Naive thymus-derived CD4-positive, alpha-beta T cell (primary cell): ENCODE measurements at regions not wholly inside any gene's neighbourhood (a gene's known extent, or its start where the extent isn't known, plus 50 kb on each side); places are given as distances from the start of the nearest gene placed in this dataset.

Experiments
- ATAC-seq: fragments of 150-1000 bp; cut with Tn5 transposase; 2 replicates; pipeline ENCODE4 v1.10.0; 2021; ENCODE audit warnings: mild to moderate bottlenecking, moderate library complexity
- CTCF ChIA-PET: fragments of 350-600 bp; sonication (Branson Sonifier 250); formaldehyde crosslinking; loops from one replicate; lab custom pipeline; 2021; ENCODE audit warnings: antibody characterized with exemption; lab: Charles Lee
- POLR2A ChIA-PET: fragments of 350-600 bp; sonication (Branson Sonifier 250); formaldehyde crosslinking; loops from one replicate; lab custom pipeline; 2021; ENCODE audit warnings: antibody characterized with exemption, inconsistent platforms; lab: Charles Lee
- DNase-seq, 9 donors: peaks; one replicate each; pipeline versions ENCODE4 v3.0.0 to v3.0.0-alpha.2; 2020 to 2022; ENCODE audit warnings: mixed read lengths in 1 of 9
- H3K27ac ChIP-seq: one replicate; pipeline ENCODE4 v1.7.0; 2013; ENCODE audit warnings: mild to moderate bottlenecking, low read depth, low read length, moderate library complexity
- H3K27me3 ChIP-seq, 2 donors: one replicate each; pipeline ENCODE4 v1.7.0; 2013; ENCODE audit warnings: low read length in 2 of 2, mild to moderate bottlenecking in 2 of 2, moderate library complexity in 2 of 2; ENCODE audit not compliant: control insufficient read depth in 2 of 2, insufficient read depth in 2 of 2
- H3K36me3 ChIP-seq, 3 experiments: 1 replicate in 2 of 3; 2 replicates in 1 of 3; pipeline ENCODE4 v1.7.0; 2013; ENCODE audit warnings: low read length in 3 of 3, mild to moderate bottlenecking in 3 of 3, moderate library complexity in 1 of 3; ENCODE audit not compliant: insufficient read depth in 3 of 3, control insufficient read depth in 2 of 3
- H3K4me1 ChIP-seq, 2 donors: one replicate each; pipeline ENCODE4 v1.7.0; 2013; ENCODE audit warnings: low read length in 2 of 2, mild to moderate bottlenecking in 2 of 2, moderate library complexity in 1 of 2; ENCODE audit not compliant: control insufficient read depth in 2 of 2, insufficient read depth in 2 of 2
- H3K4me3 ChIP-seq: 2 replicates; pipeline ENCODE4 v1.7.0; 2013; ENCODE audit warnings: mild to moderate bottlenecking, low read length
- H3K9me3 ChIP-seq, 3 experiments: 1 replicate in 2 of 3; 2 replicates in 1 of 3; pipeline ENCODE4 v1.7.0; 2013; ENCODE audit warnings: low read length in 3 of 3; ENCODE audit not compliant: control insufficient read depth in 2 of 3
- H3K27ac Mint-ChIP-seq, 9 donors: one replicate each; pipeline ENCODE4 v1.8.0; 2020 to 2022; ENCODE audit warnings: mixed read lengths in 9 of 9, mild to moderate bottlenecking in 8 of 9, moderate library complexity in 5 of 9, inconsistent platforms in 2 of 9
- H3K27me3 Mint-ChIP-seq, 5 donors: one replicate each; pipeline ENCODE4 v1.8.0; 2021 to 2022; ENCODE audit warnings: mixed read lengths in 5 of 5, mild to moderate bottlenecking in 1 of 5
- H3K36me3 Mint-ChIP-seq, 5 donors: one replicate each; pipeline ENCODE4 v1.8.0; 2020 to 2022; ENCODE audit warnings: mixed read lengths in 5 of 5, mild to moderate bottlenecking in 3 of 5, inconsistent platforms in 1 of 5
- H3K4me1 Mint-ChIP-seq, 7 donors: one replicate each; pipeline ENCODE4 v1.8.0; 2020 to 2022; ENCODE audit warnings: mixed read lengths in 7 of 7, mild to moderate bottlenecking in 3 of 7, inconsistent platforms in 1 of 7
- H3K4me3 Mint-ChIP-seq, 10 donors: one replicate each; pipeline ENCODE4 v1.8.0; 2020 to 2022; ENCODE audit warnings: mild to moderate bottlenecking in 10 of 10, mixed read lengths in 10 of 10, moderate library complexity in 6 of 10, inconsistent platforms in 2 of 10
- H3K9me3 Mint-ChIP-seq, 11 donors: one replicate each; pipeline ENCODE4 v1.8.0; 2020 to 2022; ENCODE audit warnings: mixed read lengths in 11 of 11, mild to moderate bottlenecking in 4 of 11, inconsistent platforms in 1 of 11, moderate library complexity in 1 of 11
- intact Hi-C, 2 donors: fragments of 100-400 bp; cut with micrococcal nuclease; formaldehyde crosslinking; loops; one replicate each; pipeline ENCODE4 v1.15.1; 2023

DNA sequence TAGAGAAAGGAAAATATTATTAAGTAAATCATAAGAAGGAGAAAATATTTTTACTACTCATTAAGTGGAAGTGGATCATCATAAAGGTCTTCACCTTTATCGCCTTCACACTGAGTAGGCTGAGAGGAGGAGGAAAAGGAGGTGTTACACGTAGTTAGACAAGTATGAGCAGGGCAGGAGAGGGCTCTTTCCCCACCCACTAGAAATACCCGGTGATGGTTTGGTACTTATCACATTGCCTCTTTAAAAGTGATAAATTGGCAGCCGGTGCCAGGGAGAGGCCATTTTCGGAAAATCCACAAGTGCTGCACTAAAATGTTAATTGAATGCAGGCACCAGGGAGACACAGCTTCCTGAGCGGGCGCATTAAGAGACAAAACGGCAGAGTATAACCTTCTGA, 598.7 kb upstream of the SOX11 start:
- Mint-ChIP-seq H3K36me3 (no peaks in the 10 kb centered on the region), H3K27ac (no peak overlapping the region), H3K9me3 (peaks cover 0 to 27% (median 5%) of the 10 kb centered on the region in 11 donors), H3K4me3 (no peak overlapping the region), H3K27me3 (no peaks in the 10 kb centered on the region), H3K4me1 (no peaks in the 10 kb centered on the region)
- Histone ChIP-seq H3K27ac (no peak overlapping the region), H3K4me1 (no peaks in the 10 kb centered on the region), H3K4me3 (no peak overlapping the region), H3K27me3 (no peaks in the 10 kb centered on the region), H3K36me3 (no peaks in the 10 kb centered on the region), H3K9me3 (no peaks in the 10 kb centered on the region)
- CTCF ChIA-PET: no interaction called here
- no peak for DNase-seq
- ATAC-seq: no peak
- intact Hi-C loops: no loop called here
- POLR2A ChIA-PET: no interaction called here

DNA sequence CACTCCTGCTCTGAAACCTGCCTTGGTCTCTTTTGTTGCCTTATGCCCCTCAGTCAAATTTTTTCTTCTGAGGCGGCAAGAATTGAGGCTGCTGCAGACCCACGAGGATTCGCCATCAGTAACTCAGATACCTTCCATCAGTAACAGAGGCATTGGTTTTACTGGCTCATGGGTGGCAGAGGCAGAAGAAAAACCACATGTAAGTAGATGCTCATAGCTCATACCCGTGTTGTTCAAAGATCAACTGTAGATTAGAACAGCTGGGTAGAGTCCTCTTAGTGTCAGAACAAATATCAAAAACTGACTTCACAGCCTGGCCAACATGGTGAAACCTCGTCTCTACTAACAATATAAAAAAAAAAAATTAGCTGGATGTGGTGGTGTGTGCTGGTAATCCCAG, 598.0 kb upstream of the SOX11 start:
- H3K36me3 ChIP-seq: no peaks in the 10 kb centered on the region
- POLR2A ChIA-PET: no interaction called here
- H3K27me3 Mint-ChIP-seq: no peaks in the 10 kb centered on the region

DNA sequence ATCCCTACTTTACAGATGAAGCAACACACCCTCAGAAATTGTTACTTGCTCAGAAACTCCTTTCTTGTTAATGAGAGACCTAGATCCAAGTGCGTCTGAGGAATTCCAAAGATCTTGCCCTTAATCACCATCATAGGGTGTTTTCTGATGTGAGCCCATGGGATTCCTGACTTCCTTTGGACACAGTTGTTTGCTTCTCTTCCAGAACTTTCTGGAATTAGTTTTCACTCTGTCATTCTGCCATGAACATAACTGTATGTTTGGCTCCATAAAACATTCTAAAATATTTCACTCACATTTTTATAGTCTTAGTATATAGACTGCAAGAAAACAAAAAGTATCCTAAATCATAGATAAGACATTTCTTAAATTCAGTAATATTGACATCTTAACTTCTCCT, 593.9 kb upstream of the SOX11 start:
- ChIA-PET POLR2A (no interaction called here), CTCF (no interaction called here)
- H3K4me3 ChIP-seq: no peak overlapping the region
- no peaks in the 10 kb centered on the region for H3K27me3 ChIP-seq
- H3K27me3 Mint-ChIP-seq: no peaks in the 10 kb centered on the region
- H3K36me3 ChIP-seq: no peaks in the 10 kb centered on the region
- H3K9me3 ChIP-seq: no peaks in the 10 kb centered on the region
- H3K4me1 Mint-ChIP-seq: no peaks in the 10 kb centered on the region
- no peak overlapping the region for H3K27ac ChIP-seq
- intact Hi-C loops: no loop called here
- H3K27ac Mint-ChIP-seq: no peak overlapping the region
- no peaks in the 10 kb centered on the region for H3K36me3 Mint-ChIP-seq
- DNase-seq: no peak
- no peaks in the 10 kb centered on the region for H3K4me1 ChIP-seq
- peaks cover 0 to 38% (median 7%) of the 10 kb centered on the region in 11 donors for H3K9me3 Mint-ChIP-seq
- no peak overlapping the region for H3K4me3 Mint-ChIP-seq
- no peak for ATAC-seq

More for the DNA sequence above, 598.0 kb upstream of the SOX11 start:
- Mint-ChIP-seq H3K36me3 (no peaks in the 10 kb centered on the region), H3K4me3 (no peak overlapping the region), H3K9me3 (peaks cover 0 to 27% (median 5%) of the 10 kb centered on the region in 11 donors), H3K27ac (no peak overlapping the region), H3K4me1 (no peaks in the 10 kb centered on the region)
- Histone ChIP-seq H3K4me3 (no peak overlapping the region), H3K4me1 (no peaks in the 10 kb centered on the region), H3K27me3 (no peaks in the 10 kb centered on the region), H3K9me3 (no peaks in the 10 kb centered on the region), H3K27ac (no peak overlapping the region)
- DNase-seq: no peak
- intact Hi-C loops: no loop called here
- no peak for ATAC-seq
- CTCF ChIA-PET: no interaction called here

DNA sequence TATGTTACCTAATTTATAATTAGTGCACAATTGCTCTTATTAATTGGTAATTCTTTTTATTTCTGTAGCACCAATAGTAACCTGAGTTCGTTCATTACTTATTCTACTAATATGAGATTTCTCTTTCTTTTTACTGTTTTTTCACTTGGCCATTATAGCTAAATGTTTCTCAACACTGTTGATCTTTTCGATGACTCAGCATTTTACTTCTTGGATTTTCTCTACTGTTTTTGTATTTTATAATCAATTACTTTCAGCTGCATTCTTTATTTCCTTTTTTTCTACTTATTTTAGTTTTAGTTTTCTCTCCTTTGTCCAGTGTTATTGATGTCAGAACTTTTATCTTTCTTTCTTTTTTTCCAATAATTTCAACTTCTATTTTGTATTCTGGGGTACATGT, 589.4 kb upstream of the SOX11 start:
- Histone ChIP-seq H3K4me1 (no peaks in the 10 kb centered on the region), H3K27me3 (no peaks in the 10 kb centered on the region), H3K27ac (no peak overlapping the region), H3K4me3 (no peak overlapping the region), H3K9me3 (no peaks in the 10 kb centered on the region), H3K36me3 (no peaks in the 10 kb centered on the region)
- H3K27ac Mint-ChIP-seq: no peak overlapping the region
- H3K9me3 Mint-ChIP-seq: peaks cover 2 to 50% (median 10%) of the 10 kb centered on the region in 11 donors
- ChIA-PET POLR2A (no interaction called here), CTCF (no interaction called here)
- DNase-seq (no peak), ATAC-seq (no peak)
- H3K4me3 Mint-ChIP-seq: no peak overlapping the region
- H3K27me3 Mint-ChIP-seq: no peaks in the 10 kb centered on the region
- H3K36me3 Mint-ChIP-seq: no peaks in the 10 kb centered on the region
- no peaks in the 10 kb centered on the region for H3K4me1 Mint-ChIP-seq
- intact Hi-C loops: no loop called here

DNA sequence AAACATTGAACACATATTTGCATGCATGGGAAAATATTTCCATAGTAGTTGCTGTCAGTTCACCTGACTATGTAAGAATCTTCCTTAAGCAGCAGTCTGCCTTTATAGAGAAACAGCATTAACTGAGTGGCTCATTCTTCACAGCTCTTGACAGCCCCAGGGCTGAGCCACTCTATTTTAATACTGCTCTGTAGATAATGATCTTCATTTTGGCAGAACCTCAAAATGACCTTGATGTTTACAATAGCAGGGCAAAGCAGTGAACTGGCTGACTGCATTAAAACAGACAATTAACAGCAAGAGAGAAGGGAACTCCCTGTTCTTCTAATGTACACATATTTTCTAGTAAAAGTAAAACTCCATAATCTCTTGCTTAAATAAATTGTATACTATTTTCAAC, 580.6 kb upstream of the SOX11 start:
- no peaks in the 10 kb centered on the region for H3K36me3 ChIP-seq
- no peak overlapping the region for H3K27ac ChIP-seq
- H3K27me3 ChIP-seq: no peaks in the 10 kb centered on the region
- no peak overlapping the region for H3K4me3 ChIP-seq
- DNase-seq: no peak
- ChIA-PET CTCF (no interaction called here), POLR2A (no interaction called here)
- H3K4me1 ChIP-seq: no peaks in the 10 kb centered on the region
- Mint-ChIP-seq H3K4me1 (no peaks in the 10 kb centered on the region), H3K36me3 (no peaks in the 10 kb centered on the region), H3K27me3 (no peaks in the 10 kb centered on the region), H3K4me3 (no peak overlapping the region), H3K9me3 (peaks cover 5 to 38% (median 20%) of the 10 kb centered on the region in 11 donors), H3K27ac (no peak overlapping the region)
- ATAC-seq: no peak
- intact Hi-C loops: no loop called here
- H3K9me3 ChIP-seq: peaks cover 0 to 17% (median 0%) of the 10 kb centered on the region in 3 experiments

DNA sequence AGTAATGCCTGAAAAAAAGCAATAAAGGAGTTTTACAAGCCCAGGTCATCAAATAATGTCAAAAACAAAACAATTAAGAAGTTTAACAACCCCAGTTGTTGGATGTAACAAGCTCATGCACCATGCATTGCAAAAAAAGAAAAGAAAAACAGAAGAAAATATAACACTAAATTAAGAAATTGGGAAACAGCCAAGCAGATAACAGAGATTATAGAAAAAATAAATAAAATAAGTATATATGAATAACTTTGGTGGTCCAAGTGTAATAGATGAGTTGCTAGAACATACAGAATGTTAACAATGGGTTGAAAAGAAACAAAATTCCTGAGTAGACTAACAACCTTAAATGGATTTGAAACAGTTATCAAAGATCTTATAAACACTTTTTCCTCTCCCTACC, 573.1 kb upstream of the SOX11 start:
- CTCF ChIA-PET: no interaction called here
- no peaks in the 10 kb centered on the region for H3K36me3 Mint-ChIP-seq

DNA sequence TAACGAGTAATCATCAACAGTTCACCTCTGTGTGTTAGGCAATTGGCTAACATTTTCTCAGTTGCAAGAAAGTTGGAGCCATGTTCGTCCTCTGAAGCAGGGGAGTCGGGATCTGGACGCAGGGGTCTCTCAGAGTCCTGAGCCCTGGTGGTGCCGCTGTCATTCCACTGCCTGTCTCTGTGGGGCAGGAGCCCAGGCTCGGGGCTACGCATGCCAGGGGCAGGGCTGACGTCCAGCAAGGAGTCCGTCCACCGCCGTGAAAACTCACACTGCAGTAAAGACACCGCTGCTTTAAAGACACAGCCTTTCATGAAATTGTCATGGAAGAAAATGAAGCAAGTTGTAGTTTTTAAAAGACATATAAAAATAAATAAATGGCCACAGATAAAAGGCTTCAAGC, 571.1 kb upstream of the SOX11 start:
- Histone ChIP-seq H3K27ac (no peak overlapping the region), H3K9me3 (no peaks in the 10 kb centered on the region), H3K4me1 (no peaks in the 10 kb centered on the region), H3K36me3 (no peaks in the 10 kb centered on the region), H3K27me3 (no peaks in the 10 kb centered on the region), H3K4me3 (no peak overlapping the region)
- ChIA-PET CTCF (no interaction called here), POLR2A (no interaction called here)
- no peaks in the 10 kb centered on the region for H3K27me3 Mint-ChIP-seq
- H3K27ac Mint-ChIP-seq: no peak overlapping the region
- no peaks in the 10 kb centered on the region for H3K4me1 Mint-ChIP-seq
- no peak for ATAC-seq
- DNase-seq: no peak
- H3K9me3 Mint-ChIP-seq: peaks cover 2 to 15% (median 4%) of the 10 kb centered on the region in 11 donors
- H3K4me3 Mint-ChIP-seq: no peak overlapping the region
- intact Hi-C loops: no loop called here
- no peaks in the 10 kb centered on the region for H3K36me3 Mint-ChIP-seq

More for the DNA sequence above, 573.1 kb upstream of the SOX11 start:
- no peaks in the 10 kb centered on the region for H3K27me3 Mint-ChIP-seq
- H3K27ac Mint-ChIP-seq: no peak overlapping the region
- Histone ChIP-seq H3K27ac (no peak overlapping the region), H3K4me3 (no peak overlapping the region), H3K4me1 (no peaks in the 10 kb centered on the region), H3K36me3 (no peaks in the 10 kb centered on the region), H3K27me3 (no peaks in the 10 kb centered on the region), H3K9me3 (peaks cover 0 to 9% (median 0%) of the 10 kb centered on the region in 3 experiments)
- peaks cover 2 to 20% (median 10%) of the 10 kb centered on the region in 11 donors for H3K9me3 Mint-ChIP-seq
- DNase-seq (no peak), ATAC-seq (no peak)
- no peaks in the 10 kb centered on the region for H3K4me1 Mint-ChIP-seq
- no peak overlapping the region for H3K4me3 Mint-ChIP-seq
- POLR2A ChIA-PET: no interaction called here
- intact Hi-C loops: no loop called here
